Hepatocyte (in vitro differentiated cells): ENCODE measurements at regions not wholly inside any gene's neighbourhood (a gene's known extent, or its start where the extent isn't known, plus 50 kb on each side); places are given as distances from the start of the nearest gene placed in this dataset.

ENCODE experiments used
- DNase-seq: peaks from one replicate; pipeline ENCODE4 v3.0.0-alpha.2; 2016; ENCODE audit warnings: low spot score
- H2AFZ ChIP-seq: fragments of 200-600 bp; sonication (generic); 2 replicates; pipeline ENCODE4 v1.6.0; 2016; ENCODE audit warnings: antibody characterized with exemption, mild to moderate bottlenecking
- H3K27ac ChIP-seq: fragments of 200-600 bp; sonication (generic); 2 replicates; pipeline ENCODE4 v1.5.1; 2016; ENCODE audit warnings: mild to moderate bottlenecking
- H3K27me3 ChIP-seq: fragments of 200-600 bp; sonication (generic); 2 replicates; pipeline ENCODE4 v1.6.1; 2016
- H3K36me3 ChIP-seq: fragments of 200-600 bp; sonication (generic); replicated peaks from 2 replicates; pipeline ENCODE4 v1.5.1; 2016; ENCODE audit warnings: low read depth; ENCODE audit not compliant: insufficient read depth
- H3K4me1 ChIP-seq: fragments of 200-600 bp; sonication (generic); 2 replicates; pipeline ENCODE4 v1.5.1; 2016; ENCODE audit warnings: mild to moderate bottlenecking, moderate library complexity; ENCODE audit not compliant: insufficient read depth
- H3K4me2 ChIP-seq: fragments of 200-600 bp; sonication (generic); 2 replicates; pipeline ENCODE4 v1.6.0; 2016
- H3K4me3 ChIP-seq: fragments of 200-600 bp; sonication (generic); 2 replicates; pipeline ENCODE4 v1.5.1; 2016; ENCODE audit warnings: mild to moderate bottlenecking
- H3K79me2 ChIP-seq: fragments of 200-600 bp; sonication (generic); 2 replicates; pipeline ENCODE4 v1.6.0; 2017; ENCODE audit warnings: mild to moderate bottlenecking
- H3K9me2 ChIP-seq: fragments of 200-600 bp; sonication (generic); replicated peaks from 2 replicates; pipeline ENCODE4 v1.6.0; 2017; ENCODE audit warnings: mild to moderate bottlenecking; ENCODE audit not compliant: insufficient read depth
- H3K9me3 ChIP-seq: fragments of 200-600 bp; sonication (generic); 2 replicates; pipeline ENCODE4 v1.5.1; 2016; ENCODE audit warnings: low read depth, mild to moderate bottlenecking
- H4K20me1 ChIP-seq: fragments of 200-600 bp; sonication (generic); 2 replicates; pipeline ENCODE4 v1.6.0; 2016; ENCODE audit warnings: mild to moderate bottlenecking; ENCODE audit not compliant: insufficient read depth, poor library complexity, severe bottlenecking
- CTCF ChIP-seq: fragments of 200-600 bp; sonication (generic); IDR thresholded peaks from 2 replicates; pipeline ENCODE4 v1.5.1; 2016; ENCODE audit warnings: antibody characterized with exemption, mild to moderate bottlenecking; ENCODE audit not compliant: poor library complexity
- EZH2 ChIP-seq: fragments of 200-600 bp; sonication (generic); IDR thresholded peaks from 2 replicates; pipeline ENCODE4 v1.6.1; 2016; ENCODE audit warnings: antibody characterized with exemption, mild to moderate bottlenecking, borderline replicate concordance
- EZH2phosphoT487 ChIP-seq: fragments of 200-600 bp; sonication (generic); IDR thresholded peaks from one replicate; pipeline ENCODE4 v1.6.1; 2018; ENCODE audit warnings: antibody characterized with exemption, mild to moderate bottlenecking, low read depth, moderate library complexity; ENCODE audit not compliant: unreplicated experiment, severe bottlenecking
- WGBS: methylation state at CpG from one replicate; pipeline ENCODE4 v1.1.6; 2016; ENCODE audit warnings: low lambda C conversion rate; ENCODE audit errors: missing lambda C conversion rate; 5-methylcytosine and 5-hydroxymethylcytosine counted together

GRCh38 chr14:89588840-89589296, 171.8 kb upstream of the FOXN3 start:
- Histone ChIP-seq H3K27me3 (no peaks in the 10 kb centered on the region), H3K36me3 (no peaks in the 10 kb centered on the region), H4K20me1 (no peaks in the 10 kb centered on the region), H2AFZ (no peak overlapping the region), H3K4me3 (no peak overlapping the region), H3K27ac (no peak overlapping the region), H3K4me2 (no peak overlapping the region), H3K9me3 (no peaks in the 10 kb centered on the region), H3K9me2 (no peaks in the 10 kb centered on the region), H3K79me2 (peaks cover 22% of the 10 kb centered on the region), H3K4me1 (no peaks in the 10 kb centered on the region)
- TF ChIP-seq CTCF, result no peak
- no peak for TF ChIP-seq EZH2phosphoT487
- TF ChIP-seq EZH2, result no peak
- 73% methylated on average over 1 of the region's 1 CpG for WGBS
- no peak for DNase-seq

- H3K4me2 ChIP-seq, result no peak overlapping the region
- H3K9me2 ChIP-seq, result no peaks in the 10 kb centered on the region
- H3K36me3 ChIP-seq, result no peaks in the 10 kb centered on the region
- no peak for DNase-seq
- no peak for TF ChIP-seq CTCF
- no peak for TF ChIP-seq EZH2
- no peak for TF ChIP-seq EZH2phosphoT487
- H4K20me1 ChIP-seq, result no peaks in the 10 kb centered on the region
- H3K4me3 ChIP-seq, result no peak overlapping the region
- no peaks in the 10 kb centered on the region for H3K9me3 ChIP-seq
- peaks cover 16% of the 10 kb centered on the region for H3K79me2 ChIP-seq
- no peak overlapping the region for H2AFZ ChIP-seq
- H3K27ac ChIP-seq, result no peak overlapping the region
- no peaks in the 10 kb centered on the region for H3K27me3 ChIP-seq
- 91% methylated on average over 5 of the region's 5 CpGs for WGBS
- no peaks in the 10 kb centered on the region for H3K4me1 ChIP-seq
Observed at GRCh38 chr14:89588016-89588415, 171.0 kb upstream of the FOXN3 start.

- no peak overlapping the region for H3K4me2 ChIP-seq
- H3K4me1 ChIP-seq, result no peaks in the 10 kb centered on the region
- no peaks in the 10 kb centered on the region for H3K9me3 ChIP-seq
- H4K20me1 ChIP-seq, result no peaks in the 10 kb centered on the region
- H3K27me3 ChIP-seq, result no peaks in the 10 kb centered on the region
- no peak overlapping the region for H2AFZ ChIP-seq
- WGBS, result 97% methylated on average over 5 of the region's 5 CpGs
- H3K9me2 ChIP-seq, result no peaks in the 10 kb centered on the region
- TF ChIP-seq CTCF (no peak), EZH2phosphoT487 (no peak), EZH2 (no peak)
- no peak overlapping the region for H3K27ac ChIP-seq
- H3K79me2 ChIP-seq, result peaks cover 16% of the 10 kb centered on the region
- H3K36me3 ChIP-seq, result no peaks in the 10 kb centered on the region
- no peak overlapping the region for H3K4me3 ChIP-seq
- DNase-seq, result no peak
Observed at GRCh38 chr14:89587136-89587420, 170.0 kb upstream of the FOXN3 start.
